ENCODE measurements at regions not wholly inside any gene's neighbourhood (a gene's known extent, or its start where the extent isn't known, plus 50 kb on each side); places are given as distances from the start of the nearest gene placed in this dataset.

DNA sequence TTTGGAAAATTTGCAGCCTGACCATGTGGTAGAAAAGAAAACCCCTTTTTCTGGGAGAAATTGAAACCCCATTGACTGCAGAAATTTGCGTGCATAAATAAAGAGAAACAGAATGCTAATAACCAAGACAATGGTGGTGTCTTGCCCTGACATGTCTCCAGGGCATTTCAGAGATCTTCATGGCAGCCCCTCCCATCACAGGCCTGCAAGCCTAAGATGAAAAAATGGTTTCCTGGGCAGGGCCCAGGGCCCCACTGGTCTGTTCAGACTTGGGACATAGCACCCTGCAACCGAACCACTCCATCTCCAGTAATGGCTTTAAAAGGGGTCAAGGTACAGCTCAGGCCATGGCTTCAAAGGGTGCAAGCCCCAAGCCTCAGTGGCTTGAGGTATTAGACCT is 71.6 kb upstream of the SGIP1 start:
- no peaks in the 10 kb centered on the region for H4K20me1 ChIP-seq (ENCODE audit: insufficient read depth)
- no peak overlapping the region for H3K27ac ChIP-seq (ENCODE audit: low read depth in 2 of 2, low read length in 1 of 2)
- no peak overlapping the region for H2AFZ ChIP-seq (ENCODE audit: low read depth)
- peaks cover 8% of the 10 kb centered on the region; the same call in 1 of the 2 replicates for H3K9me3 ChIP-seq
- ChIA-PET POLR2A (no interaction called here), CTCF (interaction anchor here (1.3 kb wide), 1 partner anchor 12 kb away, joined by 3 read pairs; no protein-coding TSS in a partner anchor)
- no peaks in the 10 kb centered on the region for H3K79me2 ChIP-seq (ENCODE audit: insufficient read depth)
- H3K9me2 ChIP-seq: no peaks in the 10 kb centered on the region
- DNase-seq: no peak
- H3K27me3 ChIP-seq (ENCODE audit: insufficient read depth): no peaks in the 10 kb centered on the region
- no peak overlapping the region for H3K4me2 ChIP-seq
- peaks cover 0 to 7% of the 10 kb centered on the region in 2 experiments for H3K36me3 ChIP-seq (replicated peaks in 1 of 2; ENCODE audit: control insufficient read depth in 1 of 2, insufficient read depth in 2 of 2, low read length in 1 of 2)
- 100% methylated on average over 2 of the region's 2 CpGs for WGBS (ENCODE audit: low lambda C conversion rate)
- no peak overlapping the region for H3K4me3 ChIP-seq (ENCODE audit: low read depth in 2 of 2, low read length in 1 of 2)
- H3F3A ChIP-seq (replicated peaks; ENCODE audit: insufficient read depth): peaks cover 30% of the 10 kb centered on the region
- peaks cover 3 to 19% of the 10 kb centered on the region in 2 experiments for H3K4me1 ChIP-seq (ENCODE audit: control insufficient read depth in 1 of 2, insufficient read depth in 2 of 2, low read depth in 1 of 2, low read length in 1 of 2)
- H3K9ac ChIP-seq: no peak overlapping the region
- TF ChIP-seq FOSL2 (IDR thresholded peaks at IDR 0.05; ENCODE audit: borderline replicate concordance, low read depth) (no peak), YY1 (IDR thresholded peaks at IDR 0.05; ENCODE audit: low read depth) (no peak), JUND (IDR thresholded peaks at IDR 0.05) (no peak), GABPA (IDR thresholded peaks at IDR 0.05; ENCODE audit: low read depth) (no peak), EP300 (IDR thresholded peaks at IDR 0.05; ENCODE audit: borderline replicate concordance in 1 of 2, low read depth in 1 of 2, low read length in 1 of 2) (no peak), SIN3A (IDR thresholded peaks at IDR 0.05; ENCODE audit: borderline replicate concordance, low read depth, low read length) (no peak), GATA2 (CRISPR knock-in tag; IDR thresholded peaks at IDR 0.05) (no peak), POLR2AphosphoS5 (IDR thresholded peaks at IDR 0.05; ENCODE audit: low read depth, low read length) (no peak), TAF1 (IDR thresholded peaks at IDR 0.05; ENCODE audit: borderline replicate concordance, low read depth, low read length) (no peak), TEAD4 (IDR thresholded peaks at IDR 0.05; ENCODE audit: borderline replicate concordance, insufficient read depth) (no peak), USF1 (IDR thresholded peaks at IDR 0.05; ENCODE audit: borderline replicate concordance, low read depth) (no peak), RXRA (IDR thresholded peaks at IDR 0.05; ENCODE audit: borderline replicate concordance, low read depth) (no peak), USF2 (IDR thresholded peaks at IDR 0.05; ENCODE audit: borderline replicate concordance, low read depth, low read length) (no peak), IRF3 (IDR thresholded peaks at IDR 0.05; ENCODE audit: low read depth, low read length) (no peak)
- TF ChIP-seq, protein P1, sequence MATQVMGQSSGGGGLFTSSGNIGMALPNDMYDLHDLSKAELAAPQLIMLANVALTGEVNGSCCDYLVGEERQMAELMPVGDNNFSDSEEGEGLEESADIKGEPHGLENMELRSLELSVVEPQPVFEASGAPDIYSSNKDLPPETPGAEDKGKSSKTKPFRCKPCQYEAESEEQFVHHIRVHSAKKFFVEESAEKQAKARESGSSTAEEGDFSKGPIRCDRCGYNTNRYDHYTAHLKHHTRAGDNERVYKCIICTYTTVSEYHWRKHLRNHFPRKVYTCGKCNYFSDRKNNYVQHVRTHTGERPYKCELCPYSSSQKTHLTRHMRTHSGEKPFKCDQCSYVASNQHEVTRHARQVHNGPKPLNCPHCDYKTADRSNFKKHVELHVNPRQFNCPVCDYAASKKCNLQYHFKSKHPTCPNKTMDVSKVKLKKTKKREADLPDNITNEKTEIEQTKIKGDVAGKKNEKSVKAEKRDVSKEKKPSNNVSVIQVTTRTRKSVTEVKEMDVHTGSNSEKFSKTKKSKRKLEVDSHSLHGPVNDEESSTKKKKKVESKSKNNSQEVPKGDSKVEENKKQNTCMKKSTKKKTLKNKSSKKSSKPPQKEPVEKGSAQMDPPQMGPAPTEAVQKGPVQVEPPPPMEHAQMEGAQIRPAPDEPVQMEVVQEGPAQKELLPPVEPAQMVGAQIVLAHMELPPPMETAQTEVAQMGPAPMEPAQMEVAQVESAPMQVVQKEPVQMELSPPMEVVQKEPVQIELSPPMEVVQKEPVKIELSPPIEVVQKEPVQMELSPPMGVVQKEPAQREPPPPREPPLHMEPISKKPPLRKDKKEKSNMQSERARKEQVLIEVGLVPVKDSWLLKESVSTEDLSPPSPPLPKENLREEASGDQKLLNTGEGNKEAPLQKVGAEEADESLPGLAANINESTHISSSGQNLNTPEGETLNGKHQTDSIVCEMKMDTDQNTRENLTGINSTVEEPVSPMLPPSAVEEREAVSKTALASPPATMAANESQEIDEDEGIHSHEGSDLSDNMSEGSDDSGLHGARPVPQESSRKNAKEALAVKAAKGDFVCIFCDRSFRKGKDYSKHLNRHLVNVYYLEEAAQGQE (IDR thresholded peaks at IDR 0.05; ENCODE audit: low read depth, low read length): no peak
- TF ChIP-seq, protein P2, sequence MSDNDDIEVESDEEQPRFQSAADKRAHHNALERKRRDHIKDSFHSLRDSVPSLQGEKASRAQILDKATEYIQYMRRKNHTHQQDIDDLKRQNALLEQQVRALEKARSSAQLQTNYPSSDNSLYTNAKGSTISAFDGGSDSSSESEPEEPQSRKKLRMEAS (IDR thresholded peaks at IDR 0.05; ENCODE audit: low read depth): no peak
